Sigmoid colon (tissue), 4 donors: ENCODE measurements at regions not wholly inside any gene's neighbourhood (a gene's known extent, or its start where the extent isn't known, plus 50 kb on each side); places are given as distances from the start of the nearest gene placed in this dataset.

Experiments
- POLR2AphosphoS5 ChIP-seq, 4 donors: sonication (generic); formaldehyde crosslinking; IDR thresholded peaks; one replicate each; pipeline ENCODE4 v1.6.1; 2017; ENCODE audit warnings: antibody characterized with exemption in 4 of 4
- TF ChIP-seq, protein P1 (sequence below), 4 experiments: fragments of 450-650 bp in 3 of 4; fragments of 200-600 bp in 1 of 4; IDR thresholded peaks; one replicate each; pipeline ENCODE4 v1.5.1; 2016 to 2019; ENCODE audit warnings: antibody characterized with exemption in 4 of 4, mild to moderate bottlenecking in 3 of 4, moderate library complexity in 2 of 4

GRCh38 chr9:90167914-90168313, 474.7 kb downstream of the DIRAS2 start:
- TF ChIP-seq, protein P1, sequence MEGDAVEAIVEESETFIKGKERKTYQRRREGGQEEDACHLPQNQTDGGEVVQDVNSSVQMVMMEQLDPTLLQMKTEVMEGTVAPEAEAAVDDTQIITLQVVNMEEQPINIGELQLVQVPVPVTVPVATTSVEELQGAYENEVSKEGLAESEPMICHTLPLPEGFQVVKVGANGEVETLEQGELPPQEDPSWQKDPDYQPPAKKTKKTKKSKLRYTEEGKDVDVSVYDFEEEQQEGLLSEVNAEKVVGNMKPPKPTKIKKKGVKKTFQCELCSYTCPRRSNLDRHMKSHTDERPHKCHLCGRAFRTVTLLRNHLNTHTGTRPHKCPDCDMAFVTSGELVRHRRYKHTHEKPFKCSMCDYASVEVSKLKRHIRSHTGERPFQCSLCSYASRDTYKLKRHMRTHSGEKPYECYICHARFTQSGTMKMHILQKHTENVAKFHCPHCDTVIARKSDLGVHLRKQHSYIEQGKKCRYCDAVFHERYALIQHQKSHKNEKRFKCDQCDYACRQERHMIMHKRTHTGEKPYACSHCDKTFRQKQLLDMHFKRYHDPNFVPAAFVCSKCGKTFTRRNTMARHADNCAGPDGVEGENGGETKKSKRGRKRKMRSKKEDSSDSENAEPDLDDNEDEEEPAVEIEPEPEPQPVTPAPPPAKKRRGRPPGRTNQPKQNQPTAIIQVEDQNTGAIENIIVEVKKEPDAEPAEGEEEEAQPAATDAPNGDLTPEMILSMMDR (IDR thresholded peaks at IDR 0.05) = no peak
- no peak for TF ChIP-seq POLR2AphosphoS5 (IDR thresholded peaks at IDR 0.05)
